ENCODE measurements at regions not wholly inside any gene's neighbourhood (a gene's known extent, or its start where the extent isn't known, plus 50 kb on each side); places are given as distances from the start of the nearest gene placed in this dataset.

DNA sequence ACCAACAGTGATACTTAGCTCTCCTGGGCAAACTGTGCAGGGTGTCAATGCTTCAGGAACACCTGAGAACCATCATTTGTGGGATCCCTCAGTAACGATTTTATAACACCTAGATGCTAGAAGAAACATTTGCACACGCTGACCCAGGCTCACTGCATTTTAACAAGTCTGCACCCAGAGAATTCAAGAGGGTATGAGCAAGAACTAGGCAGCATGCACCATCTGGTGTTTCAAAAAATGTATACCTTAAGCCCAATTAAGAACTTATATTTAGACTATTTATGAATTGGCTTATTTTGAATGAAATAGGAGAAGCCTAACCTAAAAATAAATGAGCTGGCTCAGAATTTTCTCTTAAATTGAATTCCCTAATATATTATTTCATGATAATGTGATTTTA, 400.5 kb downstream of the GPATCH2 start:
- H3K36me3 Mint-ChIP-seq (ENCODE audit: low read depth, unreplicated experiment), result no peaks in the 10 kb centered on the region
- no peak overlapping the region for H3K4me2 ChIP-seq (ENCODE audit: low read length)
- no peak overlapping the region for H3K27ac ChIP-seq (ENCODE audit: low read depth, low read length)
- H3K9ac ChIP-seq (ENCODE audit: low read length), result no peak overlapping the region
- H3K4me1 ChIP-seq (ENCODE audit: insufficient read depth, low read length), result no peaks in the 10 kb centered on the region
- H3K4me3 ChIP-seq (ENCODE audit: insufficient read depth, low read depth, low read length), result no peak overlapping the region
- DNase-seq (ENCODE audit: low read depth), result no peak
- no peaks in the 10 kb centered on the region for H3K27me3 ChIP-seq (ENCODE audit: insufficient read depth, low read length)
- H4K20me1 ChIP-seq (ENCODE audit: insufficient read depth, low read length), result no peaks in the 10 kb centered on the region
- H3K79me2 ChIP-seq (ENCODE audit: insufficient read depth, low read length), result no peaks in the 10 kb centered on the region
- no peak for FAIRE-seq
- H3K27me3 Mint-ChIP-seq (ENCODE audit: low read depth, unreplicated experiment), result peaks cover 2% of the 10 kb centered on the region
- H3K9me3 ChIP-seq (ENCODE audit: insufficient read depth, low read depth, low read length), result no peaks in the 10 kb centered on the region
- H3K36me3 ChIP-seq (ENCODE audit: insufficient read depth, low read length), result no peaks in the 10 kb centered on the region
- no peak for TF ChIP-seq EZH2 (IDR thresholded peaks at IDR 0.05; ENCODE audit: insufficient read depth, low read length)
- TF ChIP-seq, protein P1, sequence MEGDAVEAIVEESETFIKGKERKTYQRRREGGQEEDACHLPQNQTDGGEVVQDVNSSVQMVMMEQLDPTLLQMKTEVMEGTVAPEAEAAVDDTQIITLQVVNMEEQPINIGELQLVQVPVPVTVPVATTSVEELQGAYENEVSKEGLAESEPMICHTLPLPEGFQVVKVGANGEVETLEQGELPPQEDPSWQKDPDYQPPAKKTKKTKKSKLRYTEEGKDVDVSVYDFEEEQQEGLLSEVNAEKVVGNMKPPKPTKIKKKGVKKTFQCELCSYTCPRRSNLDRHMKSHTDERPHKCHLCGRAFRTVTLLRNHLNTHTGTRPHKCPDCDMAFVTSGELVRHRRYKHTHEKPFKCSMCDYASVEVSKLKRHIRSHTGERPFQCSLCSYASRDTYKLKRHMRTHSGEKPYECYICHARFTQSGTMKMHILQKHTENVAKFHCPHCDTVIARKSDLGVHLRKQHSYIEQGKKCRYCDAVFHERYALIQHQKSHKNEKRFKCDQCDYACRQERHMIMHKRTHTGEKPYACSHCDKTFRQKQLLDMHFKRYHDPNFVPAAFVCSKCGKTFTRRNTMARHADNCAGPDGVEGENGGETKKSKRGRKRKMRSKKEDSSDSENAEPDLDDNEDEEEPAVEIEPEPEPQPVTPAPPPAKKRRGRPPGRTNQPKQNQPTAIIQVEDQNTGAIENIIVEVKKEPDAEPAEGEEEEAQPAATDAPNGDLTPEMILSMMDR (IDR thresholded peaks at IDR 0.05; ENCODE audit: insufficient read depth, low read depth, low read length), result no peak
- no peaks in the 10 kb centered on the region for H3K4me1 Mint-ChIP-seq (ENCODE audit: low read depth, unreplicated experiment)
- no peak overlapping the region for H3K27ac Mint-ChIP-seq (ENCODE audit: unreplicated experiment)
- no peak overlapping the region for H3K4me3 Mint-ChIP-seq (ENCODE audit: unreplicated experiment)
- H2AFZ ChIP-seq (ENCODE audit: low read depth, low read length), result no peak overlapping the region
- no peaks in the 10 kb centered on the region for H3K9me3 Mint-ChIP-seq (ENCODE audit: unreplicated experiment)

DNA sequence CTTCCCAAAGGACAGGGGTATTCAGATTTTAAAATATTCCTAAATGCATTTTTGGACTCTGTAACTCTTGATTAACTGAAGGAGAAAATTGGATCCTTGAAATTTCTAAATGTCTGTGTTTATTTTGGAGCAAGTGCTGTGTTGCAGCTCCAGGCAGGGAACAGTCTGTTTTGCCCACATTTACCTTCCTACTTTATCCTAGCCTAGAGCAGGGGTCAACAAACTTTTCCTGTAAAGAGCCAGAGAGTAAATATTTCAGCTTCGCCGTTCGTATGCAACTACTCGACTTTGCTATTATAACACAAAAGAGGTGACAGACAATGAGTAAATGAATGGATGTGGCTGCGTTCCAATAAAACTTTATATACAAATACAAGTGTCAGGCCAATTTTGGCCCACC, 402.2 kb downstream of the GPATCH2 start:
- H3K4me3 ChIP-seq (ENCODE audit: insufficient read depth, low read depth, low read length), result no peak overlapping the region
- H3K27me3 Mint-ChIP-seq (ENCODE audit: low read depth, unreplicated experiment), result peaks cover 2% of the 10 kb centered on the region
- H3K27me3 ChIP-seq (ENCODE audit: insufficient read depth, low read length), result no peaks in the 10 kb centered on the region
- no peaks in the 10 kb centered on the region for H3K36me3 ChIP-seq (ENCODE audit: insufficient read depth, low read length)
- H3K9me3 ChIP-seq (ENCODE audit: insufficient read depth, low read depth, low read length), result no peaks in the 10 kb centered on the region
- no peak overlapping the region for H3K27ac Mint-ChIP-seq (ENCODE audit: unreplicated experiment)
- H3K4me2 ChIP-seq (ENCODE audit: low read length), result no peak overlapping the region
- H3K4me3 Mint-ChIP-seq (ENCODE audit: unreplicated experiment), result no peak overlapping the region
- H3K9me3 Mint-ChIP-seq (ENCODE audit: unreplicated experiment), result no peaks in the 10 kb centered on the region
- DNase-seq (ENCODE audit: low read depth), result no peak
- no peak for FAIRE-seq
- H3K36me3 Mint-ChIP-seq (ENCODE audit: low read depth, unreplicated experiment), result no peaks in the 10 kb centered on the region
- no peak overlapping the region for H3K27ac ChIP-seq (ENCODE audit: low read depth, low read length)
- no peaks in the 10 kb centered on the region for H3K79me2 ChIP-seq (ENCODE audit: insufficient read depth, low read length)
- no peak overlapping the region for H2AFZ ChIP-seq (ENCODE audit: low read depth, low read length)
- H3K4me1 Mint-ChIP-seq (ENCODE audit: low read depth, unreplicated experiment), result no peaks in the 10 kb centered on the region
- no peaks in the 10 kb centered on the region for H3K4me1 ChIP-seq (ENCODE audit: insufficient read depth, low read length)
- no peaks in the 10 kb centered on the region for H4K20me1 ChIP-seq (ENCODE audit: insufficient read depth, low read length)
- TF ChIP-seq, protein P1 (IDR thresholded peaks at IDR 0.05; ENCODE audit: insufficient read depth, low read depth, low read length), result no peak
- TF ChIP-seq EZH2 (IDR thresholded peaks at IDR 0.05; ENCODE audit: insufficient read depth, low read length), result no peak
- H3K9ac ChIP-seq (ENCODE audit: low read length), result no peak overlapping the region

DNA sequence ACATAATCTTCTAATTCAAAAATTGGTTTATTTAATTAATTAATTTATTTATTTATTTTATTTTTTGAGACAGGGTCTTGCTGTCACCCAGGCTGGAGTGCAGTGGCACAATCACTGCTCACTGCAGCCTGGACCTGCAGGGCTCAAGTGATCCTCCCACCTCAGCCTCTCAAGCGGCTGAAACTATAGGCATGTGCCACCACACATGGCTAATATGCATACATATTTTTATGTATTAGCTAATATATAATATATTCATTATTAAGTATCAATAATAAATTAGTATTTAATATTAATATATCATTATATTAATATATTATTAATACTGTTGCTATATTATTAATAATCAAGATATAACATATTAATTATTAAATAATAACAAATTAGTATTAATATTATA, 406.7 kb downstream of the GPATCH2 start:
- H2AFZ ChIP-seq (ENCODE audit: low read depth, low read length), result no peak overlapping the region
- no peak for FAIRE-seq
- no peaks in the 10 kb centered on the region for H3K27me3 Mint-ChIP-seq (ENCODE audit: low read depth, unreplicated experiment)

More for the DNA sequence above, 406.7 kb downstream of the GPATCH2 start:
- Mint-ChIP-seq H3K9me3 (ENCODE audit: unreplicated experiment) (no peaks in the 10 kb centered on the region), H3K4me3 (ENCODE audit: unreplicated experiment) (no peak overlapping the region), H3K27ac (ENCODE audit: unreplicated experiment) (no peak overlapping the region), H3K4me1 (ENCODE audit: low read depth, unreplicated experiment) (no peaks in the 10 kb centered on the region), H3K36me3 (ENCODE audit: low read depth, unreplicated experiment) (no peaks in the 10 kb centered on the region)
- Histone ChIP-seq H4K20me1 (ENCODE audit: insufficient read depth, low read length) (no peaks in the 10 kb centered on the region), H3K79me2 (ENCODE audit: insufficient read depth, low read length) (no peaks in the 10 kb centered on the region), H3K4me2 (ENCODE audit: low read length) (no peak overlapping the region), H3K27ac (ENCODE audit: low read depth, low read length) (no peak overlapping the region), H3K9ac (ENCODE audit: low read length) (no peak overlapping the region), H3K36me3 (ENCODE audit: insufficient read depth, low read length) (no peaks in the 10 kb centered on the region), H3K4me3 (ENCODE audit: insufficient read depth, low read depth, low read length) (no peak overlapping the region), H3K4me1 (ENCODE audit: insufficient read depth, low read length) (no peaks in the 10 kb centered on the region), H3K27me3 (ENCODE audit: insufficient read depth, low read length) (no peaks in the 10 kb centered on the region), H3K9me3 (ENCODE audit: insufficient read depth, low read depth, low read length) (no peaks in the 10 kb centered on the region)
- no peak for DNase-seq (ENCODE audit: low read depth)
- TF ChIP-seq, protein P1 (IDR thresholded peaks at IDR 0.05; ENCODE audit: insufficient read depth, low read depth, low read length), result no peak
- no peak for TF ChIP-seq EZH2 (IDR thresholded peaks at IDR 0.05; ENCODE audit: insufficient read depth, low read length)
